Hepatic stellate cell (primary cell): ENCODE measurements at regions not wholly inside any gene's neighbourhood (a gene's known extent, or its start where the extent isn't known, plus 50 kb on each side); places are given as distances from the start of the nearest gene placed in this dataset.

Experiments used
- DNase-seq: peaks from one replicate; pipeline ENCODE4 v3.0.0; 2011; ENCODE audit warnings: low spot score

DNA sequence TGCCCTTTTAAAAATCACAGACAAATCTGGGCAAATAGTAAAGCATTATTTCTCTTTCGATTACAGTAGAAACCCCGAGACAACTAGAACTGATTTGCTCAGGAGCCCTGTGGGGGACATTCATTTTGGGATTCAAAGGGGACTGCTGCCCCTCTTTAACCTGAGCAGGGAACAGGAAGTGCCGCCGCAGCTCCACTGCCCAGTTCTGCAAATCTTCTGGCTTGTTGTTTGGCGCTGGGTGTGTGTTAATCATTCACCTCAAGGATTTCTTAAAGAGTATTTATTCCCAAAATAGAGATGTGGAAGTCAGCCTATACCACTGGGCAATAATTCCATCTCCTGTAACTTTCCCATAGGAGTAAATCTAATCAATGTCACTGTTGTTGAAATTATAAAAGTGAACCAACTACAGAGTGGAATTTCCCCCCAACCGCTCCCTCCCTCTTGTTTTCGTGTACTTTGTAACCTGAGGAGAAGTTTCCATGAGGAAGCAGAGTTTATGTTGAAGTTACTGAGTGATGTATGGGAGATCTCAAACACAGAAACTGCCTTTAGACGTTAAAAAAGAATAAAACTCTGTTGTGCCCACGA is 515.8 kb downstream of the KLF12 start:
- no peak for DNase-seq

DNA sequence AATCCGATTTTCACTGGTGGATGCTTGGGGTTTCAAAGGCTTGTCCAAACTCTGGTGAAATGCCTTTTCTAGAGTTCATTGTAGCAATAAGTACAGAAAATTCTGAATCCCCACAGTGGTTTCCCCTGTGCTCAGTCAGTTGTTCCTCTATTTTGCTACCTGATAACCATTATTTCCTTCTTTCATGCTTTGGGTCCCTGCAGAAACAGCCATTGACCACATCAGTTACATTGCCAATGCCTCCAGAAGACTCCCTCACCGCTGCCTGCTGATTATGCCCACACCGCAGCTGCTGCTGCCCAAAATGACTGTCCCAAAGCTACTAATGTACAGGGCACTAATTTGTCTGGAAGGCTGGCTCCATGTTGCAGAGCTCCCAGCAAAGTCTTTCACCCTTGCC is 517.3 kb downstream of the KLF12 start:
- DNase-seq: no peak

DNA sequence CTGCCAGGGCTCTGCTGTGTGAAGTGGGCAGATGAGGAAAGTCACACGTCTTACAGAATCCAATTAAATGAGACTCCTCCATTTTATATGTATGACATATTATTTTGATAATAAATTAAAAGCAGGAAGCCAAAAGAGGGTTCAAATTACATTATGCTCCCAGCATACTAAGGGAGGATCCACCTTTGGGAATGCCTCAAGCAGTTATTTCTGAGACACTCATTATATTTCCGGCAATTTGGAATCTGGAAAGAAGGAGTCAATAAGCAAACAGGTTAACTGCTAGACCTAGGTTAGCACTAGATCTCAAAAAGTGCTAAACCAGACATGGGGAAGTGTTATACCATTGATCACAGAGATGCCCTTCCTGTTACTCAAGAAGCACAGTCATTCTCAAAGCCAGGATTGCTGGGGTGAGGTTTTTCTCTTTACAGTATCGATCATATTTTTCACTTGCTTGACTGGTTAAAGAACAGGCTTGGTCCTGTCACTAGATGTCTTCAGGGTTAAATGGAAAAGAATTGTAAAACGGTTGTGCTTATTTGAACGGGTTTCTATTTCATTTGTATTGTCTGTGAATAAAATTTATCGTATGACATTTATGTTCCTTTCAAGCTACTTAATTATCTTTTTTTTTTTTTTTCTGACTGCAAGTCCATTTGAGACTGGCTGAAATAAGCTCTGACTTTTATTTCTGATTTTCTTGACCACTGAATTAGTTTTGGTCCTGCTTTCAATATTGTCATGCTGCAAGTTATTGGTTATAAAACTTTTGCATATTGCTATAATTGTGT is 523.2 kb downstream of the KLF12 start:
- DNase-seq: no peak

DNA sequence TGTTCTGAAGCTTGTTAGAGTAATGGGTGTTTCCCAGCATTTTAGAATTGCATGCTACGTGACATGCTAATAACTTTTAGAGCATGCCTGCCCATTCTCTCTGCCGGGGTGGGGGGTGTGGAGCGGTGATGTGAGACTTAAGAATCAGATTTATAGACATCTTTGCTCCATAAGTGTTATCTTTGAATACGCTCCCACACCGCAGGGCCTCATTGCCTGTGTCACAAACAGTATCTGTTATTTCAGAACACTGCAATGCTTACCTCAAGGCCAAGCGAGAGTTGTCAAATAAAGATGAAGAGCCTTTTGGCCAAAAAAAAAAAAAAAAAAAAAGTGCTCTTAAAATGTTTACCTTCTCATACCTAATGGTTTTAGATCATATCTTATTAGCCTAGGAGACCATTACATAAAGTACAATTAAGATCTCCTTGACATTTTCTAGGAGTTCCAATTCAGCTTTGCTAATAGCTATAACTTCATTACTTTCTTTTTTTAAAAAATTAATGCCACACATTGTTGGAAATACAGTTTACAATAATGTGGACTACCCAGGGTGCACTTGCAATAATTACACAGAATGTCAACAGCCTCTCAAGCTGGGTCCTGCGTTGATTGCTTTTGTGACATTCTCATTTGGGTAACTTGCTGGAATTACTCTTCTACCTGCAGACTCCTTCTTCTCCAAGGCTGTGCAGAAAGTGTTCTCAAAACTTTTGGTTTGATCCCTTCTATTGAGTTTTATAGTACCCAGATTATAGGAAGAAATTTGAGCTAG is 525.3 kb downstream of the KLF12 start:
- DNase-seq: no peak

DNA sequence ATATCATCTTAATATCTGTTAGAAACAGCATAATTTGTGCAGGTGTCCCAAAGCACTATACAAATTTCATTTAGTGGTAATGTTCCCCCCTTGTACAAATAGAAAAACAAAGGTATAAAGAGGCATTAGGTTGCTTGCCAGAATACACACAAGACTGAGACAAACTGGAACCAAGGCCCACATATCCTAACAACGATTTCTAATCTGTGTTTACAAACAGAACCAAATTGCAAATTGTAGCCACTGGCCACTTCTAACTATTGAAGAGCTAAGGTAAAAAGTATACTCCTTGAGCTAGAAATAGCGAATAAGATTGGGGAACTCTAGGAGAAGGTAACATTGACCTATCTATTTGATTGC is 526.1 kb downstream of the KLF12 start:
- DNase-seq: no peak

DNA sequence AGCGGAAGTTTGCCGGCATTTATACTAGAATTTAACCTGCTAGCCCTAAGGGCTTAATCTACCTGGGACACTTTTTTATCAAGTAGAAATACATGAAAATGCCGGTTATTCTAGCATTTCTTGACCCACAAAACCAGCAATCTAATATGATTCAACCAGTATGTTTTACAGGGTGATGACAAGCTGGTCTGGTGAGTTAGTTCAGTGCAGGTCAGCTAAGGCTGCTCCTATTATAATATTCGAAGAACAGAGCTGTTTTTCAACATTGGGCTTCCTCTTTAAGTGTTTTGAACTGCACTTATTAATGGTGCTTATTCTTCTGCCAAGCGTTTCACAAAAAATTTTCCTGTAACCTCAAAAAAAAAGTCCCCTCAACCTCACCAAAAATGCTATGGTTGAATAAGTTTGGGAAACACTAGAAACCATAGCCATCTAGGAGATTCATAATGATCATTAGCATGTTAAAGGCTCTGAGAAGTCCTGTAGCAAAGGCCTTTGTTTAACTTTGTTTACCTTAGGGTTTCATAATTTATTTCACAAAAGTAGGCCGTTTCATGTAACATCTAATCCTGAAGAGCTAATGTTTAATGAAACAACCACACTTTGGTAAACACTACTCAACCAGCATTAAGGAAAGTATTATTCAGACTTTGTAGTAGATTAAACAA is 526.6 kb downstream of the KLF12 start:
- DNase-seq: no peak

DNA sequence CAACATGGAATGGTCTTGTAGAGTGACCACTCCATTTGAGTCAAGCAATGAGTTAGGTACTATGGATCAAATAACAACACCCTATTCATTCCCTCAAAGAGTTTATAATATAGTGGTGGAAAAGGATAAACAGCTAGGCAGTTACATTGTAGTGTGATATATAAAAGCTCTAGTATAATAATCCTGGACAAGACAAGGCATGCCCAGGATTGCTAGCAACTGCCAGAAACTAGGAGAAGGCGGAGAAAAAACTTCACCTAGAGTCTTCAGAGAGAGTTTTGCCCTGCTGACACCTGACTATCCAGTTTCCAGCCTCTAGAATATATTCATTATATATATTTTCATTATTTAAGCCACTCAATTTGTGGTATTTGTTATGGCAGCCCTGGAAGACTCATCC is 530.6 kb downstream of the KLF12 start:
- no peak for DNase-seq

DNA sequence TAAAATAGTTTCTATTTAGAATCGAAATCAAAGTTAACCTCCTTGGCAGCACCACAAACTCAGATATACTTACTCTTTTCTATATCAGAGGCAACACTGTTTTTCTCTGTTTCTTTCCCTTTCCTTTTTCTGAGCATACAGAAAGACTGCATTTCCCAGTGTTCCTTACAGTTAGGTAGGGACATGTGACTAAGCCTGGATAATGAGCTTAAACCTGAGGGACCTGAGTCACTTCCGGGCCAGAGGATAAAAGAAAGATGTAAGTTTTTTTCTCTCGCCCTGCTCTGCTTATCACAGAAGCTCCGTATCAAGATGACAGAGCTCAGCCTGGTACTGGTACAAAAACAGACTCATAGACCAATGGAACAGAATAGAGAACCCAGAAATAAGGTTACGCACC is 531.9 kb downstream of the KLF12 start:
- DNase-seq: no peak

DNA sequence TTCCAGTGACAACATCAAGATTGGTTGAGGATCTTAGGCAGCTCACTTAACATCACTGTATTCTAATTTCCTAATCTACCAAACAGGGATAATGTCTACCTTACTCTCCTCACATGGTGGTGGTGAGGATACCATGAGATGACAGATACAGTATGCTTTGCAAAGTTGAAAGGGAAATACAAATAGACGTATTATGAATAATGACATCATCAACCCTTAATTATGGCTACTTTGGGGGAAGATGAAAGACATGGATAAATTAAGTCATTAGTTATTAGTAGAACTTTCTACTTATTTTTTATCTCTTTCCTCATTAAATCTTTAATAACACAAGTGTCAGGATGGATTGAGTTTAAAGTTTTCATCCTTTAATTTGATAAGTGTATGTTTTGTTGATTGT is 532.5 kb downstream of the KLF12 start:
- no peak for DNase-seq

DNA sequence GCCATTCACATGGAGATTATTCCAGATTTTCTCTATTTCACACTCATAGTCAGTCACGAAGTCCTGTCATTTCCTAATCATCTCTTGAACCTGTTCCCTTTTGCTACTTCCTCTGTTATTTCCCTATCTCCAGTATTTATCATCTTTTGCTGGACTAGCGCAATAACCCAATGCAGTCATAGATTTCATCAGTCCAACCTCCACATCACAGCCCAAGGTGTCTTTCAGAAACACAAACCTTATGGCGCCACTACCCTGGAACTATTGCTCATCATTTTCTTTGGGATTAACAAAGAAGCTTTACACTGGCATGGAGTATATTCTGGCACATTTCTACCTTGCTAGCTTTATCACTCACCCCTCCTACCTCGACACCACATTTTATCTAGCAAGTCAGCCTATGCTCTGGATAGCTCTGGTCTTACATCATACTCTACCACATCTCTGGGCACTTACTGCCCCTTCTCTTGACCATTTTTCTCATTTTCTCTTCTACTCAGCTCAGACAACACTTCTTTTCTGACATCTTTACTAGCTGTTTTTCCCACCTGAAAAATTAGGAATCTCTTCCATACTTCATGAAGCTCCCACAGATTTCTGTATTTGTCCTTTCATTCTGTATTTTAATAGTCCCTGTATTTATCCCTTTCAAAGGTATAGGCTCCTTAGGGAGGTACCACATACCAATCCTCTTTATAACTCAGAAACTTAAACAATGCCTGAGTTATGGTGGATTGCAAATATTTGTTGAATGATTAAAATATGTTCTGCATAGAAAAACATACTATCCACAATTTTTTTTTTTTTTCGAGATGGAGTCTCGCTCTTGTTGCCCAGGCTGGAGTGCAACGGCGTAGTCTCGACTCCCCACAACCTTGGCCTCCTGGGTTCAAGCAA is 534.7 kb downstream of the KLF12 start:
- no peak for DNase-seq

DNA sequence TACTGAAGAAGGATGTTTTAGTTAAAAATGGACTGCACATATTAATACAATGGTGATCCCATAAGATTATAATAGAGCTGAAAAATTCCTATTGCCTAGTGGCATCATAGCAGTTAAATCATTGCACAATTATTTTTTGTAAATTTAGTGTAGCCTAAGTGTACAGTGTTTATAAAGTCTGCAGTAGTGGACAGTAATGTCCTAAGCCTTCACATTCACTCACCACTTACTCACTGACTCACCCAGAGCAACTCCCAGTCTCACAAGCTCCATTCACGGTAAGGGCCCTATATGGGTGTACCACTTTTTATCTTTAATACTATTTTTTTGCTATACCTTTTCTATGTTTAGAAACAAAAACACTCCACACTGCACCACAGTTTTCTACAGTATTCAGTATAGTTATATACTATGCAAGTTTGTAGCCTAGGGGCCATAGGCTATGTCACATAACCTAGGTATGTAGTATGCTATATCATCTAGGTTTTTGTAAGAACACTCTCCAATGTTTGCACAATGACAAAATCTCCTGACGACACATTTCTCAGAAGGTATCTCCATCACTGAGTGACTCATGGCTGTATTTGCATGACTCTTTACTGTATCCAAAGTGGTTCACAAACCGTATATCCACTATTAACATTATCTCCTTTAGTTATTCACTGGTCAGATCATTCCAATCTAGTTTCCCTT is 536.0 kb downstream of the KLF12 start:
- no peak for DNase-seq

DNA sequence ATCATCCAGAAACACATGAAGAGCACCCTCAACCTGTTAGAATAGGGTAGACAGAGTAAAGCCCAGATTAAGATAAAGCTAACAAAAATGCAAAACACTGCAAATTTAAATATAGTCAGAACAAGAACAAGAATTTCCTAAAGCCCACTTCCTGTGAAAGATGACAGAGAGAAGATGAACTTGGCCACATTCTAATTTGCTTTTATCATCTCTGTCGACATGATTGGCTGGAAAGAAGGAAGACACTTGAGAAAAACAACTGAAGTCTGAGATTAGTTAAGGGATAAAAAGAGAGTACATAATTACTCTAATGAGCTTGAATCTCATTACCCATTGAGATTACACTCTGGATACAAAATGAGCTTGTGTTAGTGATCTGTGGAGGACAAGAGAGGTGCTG is 537.6 kb downstream of the KLF5 start:
- no peak for DNase-seq

DNA sequence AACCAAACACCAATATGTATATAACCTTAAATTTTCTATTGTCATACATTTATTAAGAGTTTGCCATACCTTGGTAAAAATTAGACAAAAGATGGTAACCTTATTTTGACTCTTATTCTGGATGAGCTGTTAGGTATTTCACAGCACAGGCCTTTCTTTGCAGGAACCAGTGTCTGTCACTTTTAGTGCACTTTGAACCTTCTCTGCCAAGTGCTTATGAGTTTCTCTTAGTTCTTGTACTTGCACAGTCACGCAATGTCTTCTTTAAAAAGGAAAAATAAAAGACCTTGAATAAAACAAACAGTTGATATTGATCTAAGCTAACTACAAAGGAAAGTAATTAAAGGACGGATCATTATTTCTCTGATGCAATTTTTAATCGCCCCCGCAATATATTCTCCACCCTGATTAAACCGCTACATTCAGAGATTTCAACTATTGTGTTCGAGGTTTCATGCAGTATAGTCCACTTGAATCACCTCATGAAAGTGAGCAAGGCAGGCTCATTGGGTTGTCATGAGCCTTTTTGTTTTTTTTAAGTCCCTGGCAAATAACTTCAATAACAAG is 534.5 kb downstream of the KLF5 start:
- no peak for DNase-seq

DNA sequence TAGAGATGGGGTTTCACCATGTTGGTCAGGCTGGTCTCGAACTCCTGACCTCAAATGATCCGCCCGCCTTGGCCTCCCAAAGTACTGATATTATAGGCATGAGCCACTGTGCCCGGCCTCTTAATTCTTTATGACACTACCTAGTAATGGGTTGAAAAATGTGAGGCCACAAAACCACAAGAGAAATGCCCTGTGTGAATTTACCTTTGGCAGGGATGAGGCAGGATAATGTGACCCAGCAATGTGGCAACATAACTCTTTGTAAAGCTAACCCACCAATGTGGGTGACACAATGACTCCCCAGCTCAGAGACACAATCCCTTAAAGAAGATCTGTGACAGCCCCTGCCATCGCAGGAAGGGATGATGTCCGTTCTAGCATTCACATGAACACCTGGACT is 533.1 kb downstream of the KLF5 start:
- DNase-seq: no peak

DNA sequence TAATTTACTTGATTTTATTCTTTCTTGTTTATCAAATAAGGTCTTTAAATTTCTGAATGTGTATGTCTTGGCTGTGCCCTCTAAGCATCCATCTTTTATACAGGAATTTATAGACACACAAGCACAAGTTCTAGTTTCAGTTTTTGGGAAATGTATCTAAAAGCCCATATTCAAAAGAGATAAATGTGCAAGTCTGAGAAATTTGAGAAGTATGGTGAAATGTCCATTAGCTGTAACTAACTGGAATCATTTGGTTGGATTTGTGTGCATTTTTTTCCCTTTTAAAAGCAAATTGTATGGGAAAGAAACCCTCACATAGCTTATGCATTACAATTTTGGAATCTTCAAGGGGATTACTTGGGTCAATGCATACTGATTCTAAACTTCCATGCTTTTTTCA is 532.0 kb downstream of the KLF5 start:
- no peak for DNase-seq

DNA sequence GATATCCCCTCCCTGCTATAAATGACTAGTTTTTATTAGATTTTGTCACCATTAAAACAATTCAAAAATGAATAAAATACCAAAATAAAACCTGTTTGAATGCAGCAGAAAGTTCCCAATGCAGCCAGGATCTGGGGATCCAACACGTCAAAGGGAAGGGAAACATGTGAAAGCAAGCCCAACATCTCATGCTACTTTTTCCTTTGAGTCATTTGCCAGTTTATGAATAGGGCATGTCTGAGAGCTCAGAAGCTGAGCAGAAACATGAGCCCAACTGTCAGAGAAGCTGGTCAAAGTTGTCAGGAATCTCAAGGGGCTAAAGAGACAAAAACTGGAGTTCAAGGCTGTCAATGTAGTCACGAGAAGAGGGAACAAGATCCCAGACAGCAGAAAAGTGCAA is 526.4 kb downstream of the KLF5 start:
- no peak for DNase-seq

DNA sequence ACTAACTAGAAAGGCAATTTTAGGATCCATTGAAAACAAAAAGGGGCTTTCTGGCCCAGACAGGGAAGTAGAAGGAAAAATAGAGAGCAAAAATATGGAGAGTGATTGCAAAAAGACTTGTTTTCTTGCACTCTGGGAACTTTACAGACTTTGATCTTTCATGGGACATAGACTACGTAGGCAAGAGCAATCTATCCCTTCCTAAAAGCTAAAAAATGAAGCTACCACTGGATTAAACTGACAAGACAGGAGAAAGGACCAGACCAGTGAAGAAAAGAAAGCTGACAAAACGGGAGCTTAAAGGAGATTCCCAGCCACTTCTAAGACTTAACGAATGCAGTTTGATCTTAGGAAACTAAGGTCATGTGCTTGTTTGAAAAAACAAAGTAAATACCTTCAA is 524.5 kb downstream of the KLF5 start:
- no peak for DNase-seq

DNA sequence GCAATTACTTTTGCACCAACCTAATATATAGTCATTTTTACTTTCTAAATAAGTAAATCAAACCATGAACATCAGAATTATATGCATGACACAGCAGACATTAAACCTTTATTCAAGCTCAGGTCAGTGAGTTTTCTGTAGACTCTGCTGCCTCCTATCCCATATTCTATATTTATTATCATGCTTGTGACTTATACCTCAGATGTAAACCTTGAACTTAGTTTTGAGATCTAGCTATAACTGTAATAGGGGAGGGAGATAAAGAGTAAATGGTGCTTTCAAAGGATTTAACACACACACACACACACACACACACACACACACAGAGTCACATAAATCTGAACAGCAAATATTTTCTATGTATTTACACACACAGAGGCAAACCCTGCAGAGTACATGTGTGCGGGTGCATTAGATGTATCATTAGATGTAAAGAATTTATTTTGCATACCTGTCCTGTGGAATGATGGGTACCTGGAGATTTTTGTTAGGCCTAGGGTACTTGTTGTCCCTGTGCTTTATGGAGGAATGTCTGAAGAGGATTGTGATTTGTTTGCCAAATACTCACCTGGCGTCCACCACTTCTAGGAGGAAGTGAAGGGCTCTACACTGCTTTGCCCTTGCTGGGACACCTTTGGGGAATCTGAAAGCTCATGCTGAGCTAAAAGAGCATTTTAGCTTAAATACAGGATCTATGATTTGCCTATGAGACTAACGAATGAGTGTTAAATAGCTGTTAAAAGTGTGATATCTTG is 521.9 kb downstream of the KLF5 start:
- no peak for DNase-seq

DNA sequence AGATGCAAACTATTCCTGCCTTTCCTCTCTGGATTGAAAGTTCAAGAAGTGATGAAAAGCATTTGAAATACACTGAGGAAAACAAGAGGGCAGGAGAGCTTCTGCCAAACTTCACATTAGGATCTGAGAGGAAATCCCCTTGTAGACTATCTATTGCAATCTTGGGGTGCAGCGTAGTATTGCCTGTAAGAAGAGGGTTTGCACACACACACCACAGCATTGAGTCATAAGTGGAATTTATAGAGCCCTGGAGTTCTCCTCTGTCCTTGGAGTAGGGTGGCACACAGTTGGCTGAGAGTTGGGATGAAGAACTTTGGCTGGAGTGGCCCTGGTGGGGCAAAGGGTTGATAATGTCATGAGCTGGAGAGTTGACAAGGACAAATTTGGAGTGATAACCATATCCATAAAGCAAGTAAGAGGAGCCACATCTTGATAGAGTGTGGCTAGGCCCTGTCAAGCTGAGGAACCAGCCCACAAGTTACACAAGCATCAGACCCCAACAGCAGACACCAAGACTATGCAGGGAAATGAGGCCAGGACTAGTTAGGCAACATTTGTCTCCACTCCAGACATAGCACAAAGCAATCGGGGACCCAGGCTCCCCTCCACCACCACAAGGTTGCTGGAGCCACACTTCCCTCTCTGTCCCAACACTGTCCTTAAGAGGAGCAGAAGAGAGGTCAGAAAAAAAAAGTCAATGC is 520.9 kb downstream of the KLF5 start:
- no peak for DNase-seq
